ENCODE measurements at regions not wholly inside any gene's neighbourhood (a gene's known extent, or its start where the extent isn't known, plus 50 kb on each side); places are given as distances from the start of the nearest gene placed in this dataset.

- TF ChIP-seq, protein P1, sequence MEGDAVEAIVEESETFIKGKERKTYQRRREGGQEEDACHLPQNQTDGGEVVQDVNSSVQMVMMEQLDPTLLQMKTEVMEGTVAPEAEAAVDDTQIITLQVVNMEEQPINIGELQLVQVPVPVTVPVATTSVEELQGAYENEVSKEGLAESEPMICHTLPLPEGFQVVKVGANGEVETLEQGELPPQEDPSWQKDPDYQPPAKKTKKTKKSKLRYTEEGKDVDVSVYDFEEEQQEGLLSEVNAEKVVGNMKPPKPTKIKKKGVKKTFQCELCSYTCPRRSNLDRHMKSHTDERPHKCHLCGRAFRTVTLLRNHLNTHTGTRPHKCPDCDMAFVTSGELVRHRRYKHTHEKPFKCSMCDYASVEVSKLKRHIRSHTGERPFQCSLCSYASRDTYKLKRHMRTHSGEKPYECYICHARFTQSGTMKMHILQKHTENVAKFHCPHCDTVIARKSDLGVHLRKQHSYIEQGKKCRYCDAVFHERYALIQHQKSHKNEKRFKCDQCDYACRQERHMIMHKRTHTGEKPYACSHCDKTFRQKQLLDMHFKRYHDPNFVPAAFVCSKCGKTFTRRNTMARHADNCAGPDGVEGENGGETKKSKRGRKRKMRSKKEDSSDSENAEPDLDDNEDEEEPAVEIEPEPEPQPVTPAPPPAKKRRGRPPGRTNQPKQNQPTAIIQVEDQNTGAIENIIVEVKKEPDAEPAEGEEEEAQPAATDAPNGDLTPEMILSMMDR (IDR thresholded peaks at IDR 0.05; ENCODE audit: extremely low read depth in 1 of 2, insufficient read depth in 1 of 2, low read depth in 1 of 2, low read length in 2 of 2): no peak
- no peak for TF ChIP-seq POLR2A (IDR thresholded peaks at IDR 0.05; ENCODE audit: low read depth, low read length)
- TF ChIP-seq EZH2 (IDR thresholded peaks at IDR 0.05; ENCODE audit: borderline replicate concordance, low read depth, low read length, severe bottlenecking): no peak
Observed at GRCh38 chr10:10755490-10755889, 262.2 kb upstream of the CELF2 start.

Measured in endothelial cell of umbilical vein (primary cell).